Psoas muscle (tissue), 7 donors: ENCODE measurements at regions not wholly inside any gene's neighbourhood (a gene's known extent, or its start where the extent isn't known, plus 50 kb on each side); places are given as distances from the start of the nearest gene placed in this dataset.

Experiments
- ATAC-seq, 4 donors: fragments of 200-7000 bp; cut with Tn5 transposase; one replicate each; pipeline ENCODE4 v1.9.1; 2020; ENCODE audit warnings: moderate library complexity in 3 of 4, mild to moderate bottlenecking in 2 of 4
- DNase-seq, 2 donors: peaks; one replicate each; pipeline ENCODE4 v3.0.0-alpha.2; 2020
- H3K27ac ChIP-seq: fragments of 200-600 bp; one replicate; pipeline ENCODE4 v1.8.0; 2022
- H3K27me3 ChIP-seq, 3 donors: fragments of 200-600 bp in 1 of 3; one replicate each; pipeline versions ENCODE4 v1.6.1 to v1.8.0; 2013 to 2022; ENCODE audit warnings: low read length in 2 of 3, mild to moderate bottlenecking in 2 of 3, moderate library complexity in 1 of 3; ENCODE audit not compliant: insufficient read depth in 3 of 3
- H3K36me3 ChIP-seq, 2 donors: fragments of 200-600 bp in 1 of 2; one replicate each; pipeline versions ENCODE4 v1.6.1 to v1.8.0; 2013 to 2022; ENCODE audit warnings: low read depth in 1 of 2, mild to moderate bottlenecking in 1 of 2, moderate library complexity in 1 of 2; ENCODE audit not compliant: insufficient read depth in 1 of 2
- H3K4me1 ChIP-seq: fragments of 200-600 bp; one replicate; pipeline ENCODE4 v1.8.0; 2022
- H3K4me3 ChIP-seq: fragments of 200-600 bp; one replicate; pipeline ENCODE4 v1.8.0; 2022; ENCODE audit warnings: mild to moderate bottlenecking
- H3K9me3 ChIP-seq: fragments of 200-600 bp; one replicate; pipeline ENCODE4 v1.8.0; 2022
- WGBS, 3 donors: extraction: QIAGEN DNeasy Blood & Tissue Kit; methylation state at CpG; one replicate each; pipeline versions ENCODE4 v1.1.6 to v1.1.7; 2013; 5-methylcytosine and 5-hydroxymethylcytosine counted together
- intact Hi-C, 2 donors: fragments of 100-400 bp; cut with DNase I; formaldehyde crosslinking; loops; one replicate each; pipeline versions ENCODE4 v1.11.0 to v1.14.2; 2022
- TF ChIP-seq, protein P1 (sequence below): fragments of 200-600 bp; IDR thresholded peaks from one replicate; pipeline ENCODE4 v1.8.0; 2022; ENCODE audit warnings: antibody characterized with exemption
- donor health status: healthy with polysubstance abuse.
- donor health status: DM: no; HTN: no; CAD: no; lungs with moderate emphysema.
- donor health status: Bipolar disorder and iron deficiency.
- donor health status: healthy.
- donor health status: DM: yes; HTN: yes; CAD: no.
- donor health status: DM: no; HTN: no; CAD: no.
- donor health status: DM: yes; HTN: yes; CAD: no.

DNA sequence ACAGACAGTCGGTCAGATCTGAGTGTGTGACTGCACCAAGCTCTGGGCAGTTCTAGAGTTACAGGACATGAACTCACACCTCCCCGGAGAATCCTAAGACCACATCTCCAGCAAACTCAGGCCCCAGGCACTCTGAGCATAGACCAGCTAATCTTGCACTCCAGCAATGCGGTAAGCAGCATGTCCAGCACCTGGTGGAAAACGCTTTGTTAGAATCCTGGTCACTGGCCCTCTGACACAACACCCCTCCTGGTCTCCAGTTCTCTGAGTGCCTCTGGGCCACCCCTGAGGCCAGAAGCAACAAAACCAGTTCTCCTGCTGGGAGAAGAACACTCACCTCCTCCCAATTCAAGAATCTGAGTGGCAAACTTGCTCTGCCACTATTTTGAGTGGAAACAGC, 82.7 kb upstream of the TMEM45B start:
- intact Hi-C loops: no loop called here
- Histone ChIP-seq H3K4me3 (no peak overlapping the region), H3K36me3 (no peaks in the 10 kb centered on the region), H3K9me3 (no peaks in the 10 kb centered on the region), H3K27me3 (peaks cover 0 to 2% (median 0%) of the 10 kb centered on the region in 3 donors), H3K27ac (no peak overlapping the region), H3K4me1 (no peaks in the 10 kb centered on the region)
- WGBS, 3 donors: 49 to 52% (median 52%) methylated on average over 4 of the region's 4 CpGs
- ATAC-seq: no peak
- TF ChIP-seq, protein P1, sequence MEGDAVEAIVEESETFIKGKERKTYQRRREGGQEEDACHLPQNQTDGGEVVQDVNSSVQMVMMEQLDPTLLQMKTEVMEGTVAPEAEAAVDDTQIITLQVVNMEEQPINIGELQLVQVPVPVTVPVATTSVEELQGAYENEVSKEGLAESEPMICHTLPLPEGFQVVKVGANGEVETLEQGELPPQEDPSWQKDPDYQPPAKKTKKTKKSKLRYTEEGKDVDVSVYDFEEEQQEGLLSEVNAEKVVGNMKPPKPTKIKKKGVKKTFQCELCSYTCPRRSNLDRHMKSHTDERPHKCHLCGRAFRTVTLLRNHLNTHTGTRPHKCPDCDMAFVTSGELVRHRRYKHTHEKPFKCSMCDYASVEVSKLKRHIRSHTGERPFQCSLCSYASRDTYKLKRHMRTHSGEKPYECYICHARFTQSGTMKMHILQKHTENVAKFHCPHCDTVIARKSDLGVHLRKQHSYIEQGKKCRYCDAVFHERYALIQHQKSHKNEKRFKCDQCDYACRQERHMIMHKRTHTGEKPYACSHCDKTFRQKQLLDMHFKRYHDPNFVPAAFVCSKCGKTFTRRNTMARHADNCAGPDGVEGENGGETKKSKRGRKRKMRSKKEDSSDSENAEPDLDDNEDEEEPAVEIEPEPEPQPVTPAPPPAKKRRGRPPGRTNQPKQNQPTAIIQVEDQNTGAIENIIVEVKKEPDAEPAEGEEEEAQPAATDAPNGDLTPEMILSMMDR: no peak
- no peak for DNase-seq

DNA sequence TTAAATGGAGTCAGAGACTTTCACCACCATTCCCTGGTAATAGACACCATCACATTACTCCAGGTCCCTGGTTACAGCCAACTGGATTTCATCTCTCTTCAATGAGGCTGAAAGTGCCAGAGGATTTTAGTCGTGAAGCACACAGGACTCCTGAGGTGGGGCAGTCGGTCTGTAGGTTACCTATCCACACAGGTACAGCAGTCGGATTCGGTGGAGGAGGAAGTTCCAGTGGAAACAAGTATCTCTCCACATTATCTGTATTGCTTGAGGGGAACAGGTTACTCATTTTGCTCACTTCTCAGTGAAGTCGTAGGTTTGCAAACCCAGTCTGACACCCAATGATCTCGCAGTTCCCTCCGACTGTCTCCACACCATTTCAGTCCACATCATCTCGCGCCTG, 82.3 kb upstream of the TMEM45B start:
- no peak overlapping the region for H3K4me3 ChIP-seq
- no peak for DNase-seq
- ATAC-seq: no peak
- H3K9me3 ChIP-seq: no peaks in the 10 kb centered on the region
- TF ChIP-seq, protein P1: no peak
- H3K27me3 ChIP-seq: peaks cover 0 to 2% (median 1%) of the 10 kb centered on the region in 3 donors
- 82 to 87% (median 84%) methylated on average over 9 of the region's 9 CpGs for WGBS, 3 donors
- intact Hi-C loops: no loop called here
- H3K36me3 ChIP-seq: no peaks in the 10 kb centered on the region
- H3K4me1 ChIP-seq: no peaks in the 10 kb centered on the region
- H3K27ac ChIP-seq: no peak overlapping the region

DNA sequence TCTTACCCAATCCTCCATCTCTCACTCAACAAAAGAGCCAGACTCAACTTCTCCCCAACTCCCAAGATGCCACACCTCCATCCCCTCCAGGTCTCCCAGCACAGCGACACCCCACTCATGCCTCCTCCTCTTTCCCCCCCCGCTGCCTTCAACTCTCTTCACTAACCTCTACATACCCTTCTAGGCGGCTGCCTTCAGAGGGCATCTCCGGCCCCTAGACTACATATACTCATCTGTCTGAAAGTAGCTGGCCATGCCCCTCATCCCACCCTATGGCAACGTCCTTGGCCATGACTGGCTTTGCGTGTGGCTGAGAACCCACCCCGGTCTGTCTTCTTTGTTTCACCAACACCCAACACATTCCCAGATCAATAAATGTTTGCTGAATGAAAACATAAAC, 81.7 kb upstream of the TMEM45B start:
- Histone ChIP-seq H3K4me3 (no peak overlapping the region), H3K36me3 (no peaks in the 10 kb centered on the region), H3K9me3 (no peaks in the 10 kb centered on the region), H3K27ac (no peak overlapping the region), H3K4me1 (no peaks in the 10 kb centered on the region), H3K27me3 (peaks cover 0 to 2% (median 2%) of the 10 kb centered on the region in 3 donors)
- no peak for ATAC-seq
- intact Hi-C loops: no loop called here
- no peak for DNase-seq
- TF ChIP-seq, protein P1: no peak
- 78 to 94% (median 91%) methylated on average over 7 of the region's 7 CpGs for WGBS, 3 donors

DNA sequence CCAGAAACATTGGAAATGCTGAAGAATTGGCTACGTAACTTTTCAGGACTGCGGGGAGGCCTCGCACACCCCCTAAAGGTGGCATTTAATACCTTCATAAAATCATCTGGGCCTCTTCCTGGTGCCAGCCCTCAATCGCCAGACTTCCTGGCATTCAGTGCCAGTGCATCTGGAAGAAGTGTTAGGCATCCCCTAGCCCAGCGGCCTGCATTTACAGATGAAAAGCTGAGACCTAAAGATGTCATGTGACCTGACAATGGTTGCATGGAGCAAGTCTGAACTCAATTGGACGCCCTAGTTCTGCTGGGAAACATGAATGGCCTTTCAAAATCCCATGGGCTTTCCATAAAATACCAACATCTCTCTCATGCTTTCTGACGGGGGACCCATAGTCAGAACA, 81.0 kb upstream of the TMEM45B start:
- Histone ChIP-seq H3K27ac (no peak overlapping the region), H3K9me3 (no peaks in the 10 kb centered on the region), H3K4me1 (no peaks in the 10 kb centered on the region), H3K27me3 (peaks cover 0 to 2% (median 2%) of the 10 kb centered on the region in 3 donors), H3K4me3 (no peak overlapping the region), H3K36me3 (no peaks in the 10 kb centered on the region)
- DNase-seq: no peak
- TF ChIP-seq, protein P1: no peak
- WGBS, 3 donors: 87 to 91% (median 88%) methylated on average over 7 of the region's 7 CpGs
- intact Hi-C loops: no loop called here
- no peak for ATAC-seq

DNA sequence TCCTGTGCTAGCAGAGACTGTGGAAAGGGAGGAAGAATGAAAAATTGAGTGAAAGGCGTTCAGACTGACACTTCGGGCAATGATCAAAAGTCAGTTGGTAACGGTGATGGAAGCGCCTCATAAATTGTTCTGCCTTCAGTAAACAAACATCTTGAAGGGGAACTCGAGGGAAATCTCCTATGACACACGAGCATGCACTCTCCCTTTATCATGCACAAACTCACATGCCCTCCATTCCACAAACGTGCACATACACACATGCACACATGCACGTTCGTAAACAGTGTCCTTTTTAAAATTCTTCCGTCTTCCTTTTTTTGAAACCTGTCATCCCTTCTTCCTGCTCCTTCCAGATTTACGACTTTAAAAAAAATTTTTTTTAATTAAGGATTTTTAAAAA, 77.8 kb upstream of the TMEM45B start:
- H3K36me3 ChIP-seq: no peaks in the 10 kb centered on the region
- no peak overlapping the region for H3K4me3 ChIP-seq
- peaks cover 3% of the 10 kb centered on the region for H3K9me3 ChIP-seq
- no peak overlapping the region for H3K27ac ChIP-seq
- DNase-seq (no peak), ATAC-seq (no peak)
- intact Hi-C loops: no loop called here
- TF ChIP-seq, protein P1: no peak
- H3K27me3 ChIP-seq: peaks cover 0 to 3% (median 2%) of the 10 kb centered on the region in 3 donors
- WGBS, 3 donors: 46 to 67% (median 57%) methylated on average over 11 of the region's 11 CpGs
- no peaks in the 10 kb centered on the region for H3K4me1 ChIP-seq
